GM23338 (cell line): ENCODE measurements at regions not wholly inside any gene's neighbourhood (a gene's known extent, or its start where the extent isn't known, plus 50 kb on each side); places are given as distances from the start of the nearest gene placed in this dataset.

Source experiments
- ATAC-seq: fragments of 200-7000 bp; cut with Tn5 transposase; 3 replicates; pipeline ENCODE4 v1.9.1; 2020
- DNase-seq: peaks from one replicate; pipeline ENCODE4 v3.0.0-alpha.2; 2015; ENCODE audit warnings: low spot score
- H2AFZ ChIP-seq: fragments of 200-600 bp; sonication (generic); 2 replicates; pipeline ENCODE4 v1.8.0; 2016; ENCODE audit warnings: antibody characterized with exemption, mild to moderate bottlenecking, moderate library complexity
- H3F3A ChIP-seq: fragments of 200-600 bp; sonication (generic); replicated peaks from 2 replicates; pipeline ENCODE4 v1.8.0; 2017; ENCODE audit warnings: antibody characterized with exemption, mixed run types, low read depth
- H3K27ac ChIP-seq: fragments of 200-600 bp; sonication (generic); 2 replicates; pipeline ENCODE4 v1.6.1; 2016; ENCODE audit warnings: low read depth
- H3K27me3 ChIP-seq: fragments of 200-600 bp; sonication (generic); 2 replicates; pipeline ENCODE4 v1.8.0; 2016; ENCODE audit warnings: mild to moderate bottlenecking, mixed run types, moderate library complexity; ENCODE audit not compliant: insufficient read depth
- H3K36me3 ChIP-seq: fragments of 200-600 bp; sonication (generic); 2 replicates; pipeline ENCODE4 v1.8.0; 2016; ENCODE audit warnings: mild to moderate bottlenecking; ENCODE audit not compliant: insufficient read depth
- H3K4me1 ChIP-seq: fragments of 200-600 bp; sonication (generic); 2 replicates; pipeline ENCODE4 v1.8.0; 2016; ENCODE audit warnings: mild to moderate bottlenecking, moderate library complexity; ENCODE audit not compliant: insufficient read depth
- H3K4me2 ChIP-seq: fragments of 200-600 bp; sonication (generic); 2 replicates; pipeline ENCODE4 v1.7.1; 2017; ENCODE audit warnings: mixed run types
- H3K4me3 ChIP-seq: fragments of 200-600 bp; sonication (generic); 2 replicates; pipeline ENCODE4 v1.6.1; 2016; ENCODE audit warnings: mixed run types
- H3K79me2 ChIP-seq: fragments of 200-600 bp; sonication (generic); replicated peaks from 2 replicates; pipeline ENCODE4 v1.8.0; 2017; ENCODE audit warnings: mild to moderate bottlenecking; ENCODE audit not compliant: insufficient read depth
- H3K9me2 ChIP-seq: fragments of 200-600 bp; sonication (generic); 2 replicates; pipeline ENCODE4 v1.8.0; 2017; ENCODE audit not compliant: insufficient read depth
- H4K20me1 ChIP-seq: fragments of 200-600 bp; sonication (generic); replicated peaks from 2 replicates; pipeline ENCODE4 v1.8.0; 2017; ENCODE audit warnings: mild to moderate bottlenecking; ENCODE audit not compliant: insufficient read depth
- H3K27ac Mint-ChIP-seq: 2 replicates; pipeline ENCODE4 v1.8.0; 2020; ENCODE audit warnings: inconsistent platforms, mild to moderate bottlenecking, moderate library complexity, mixed read lengths
- H3K27me3 Mint-ChIP-seq: 3 replicates; pipeline ENCODE4 v1.8.0; 2022; ENCODE audit warnings: low read depth, mild to moderate bottlenecking, moderate library complexity, mixed read lengths, inconsistent platforms; ENCODE audit not compliant: insufficient read depth, poor library complexity
- H3K36me3 Mint-ChIP-seq: 3 replicates; pipeline ENCODE4 v1.8.0; 2021; ENCODE audit warnings: low read depth, mild to moderate bottlenecking, inconsistent platforms, moderate library complexity, mixed read lengths
- H3K4me1 Mint-ChIP-seq: 3 replicates; pipeline ENCODE4 v1.8.0; 2020; ENCODE audit warnings: mild to moderate bottlenecking, inconsistent platforms, mixed read lengths
- H3K4me3 Mint-ChIP-seq: 3 replicates; pipeline ENCODE4 v1.8.0; 2021; ENCODE audit warnings: moderate library complexity, mild to moderate bottlenecking, inconsistent platforms, mixed read lengths
- H3K9me3 Mint-ChIP-seq: 3 replicates; pipeline ENCODE4 v1.8.0; 2020; ENCODE audit warnings: moderate library complexity, mild to moderate bottlenecking, inconsistent platforms, mixed read lengths
- EZH2 ChIP-seq: fragments of 200-600 bp; sonication (generic); IDR thresholded peaks from one replicate; pipeline ENCODE4 v1.8.0; 2017; ENCODE audit warnings: antibody characterized with exemption, mild to moderate bottlenecking, low read depth; ENCODE audit not compliant: unreplicated experiment
- JUNB ChIP-seq: IDR thresholded peaks from one replicate; pipeline ENCODE4 v1.6.1; 2016; ENCODE audit warnings: antibody characterized with exemption; ENCODE audit not compliant: unreplicated experiment
- POLR2AphosphoS5 ChIP-seq: IDR thresholded peaks from 2 replicates; pipeline ENCODE4 v1.6.1; 2016; ENCODE audit warnings: antibody characterized with exemption, low read depth
- STAT1 ChIP-seq: IDR thresholded peaks from one replicate; pipeline ENCODE4 v1.6.1; 2016; ENCODE audit warnings: antibody characterized with exemption; ENCODE audit not compliant: unreplicated experiment
- ZNF114 ChIP-seq: fragments of 250-450 bp; sonication (Bioruptor Pico); IDR thresholded peaks from 2 replicates; pipeline ENCODE4 v1.5.0; 2020; ENCODE audit warnings: mild to moderate bottlenecking, moderate library complexity
- ZNF462 ChIP-seq: fragments of 250-450 bp; sonication (Bioruptor Pico); IDR thresholded peaks from 2 replicates; pipeline ENCODE4 v1.5.0; 2020; ENCODE audit warnings: mild to moderate bottlenecking, moderate library complexity
- TF ChIP-seq, protein P1 (sequence below): IDR thresholded peaks from 2 replicates; pipeline ENCODE4 v1.6.1; 2016; ENCODE audit warnings: antibody characterized with exemption

DNA sequence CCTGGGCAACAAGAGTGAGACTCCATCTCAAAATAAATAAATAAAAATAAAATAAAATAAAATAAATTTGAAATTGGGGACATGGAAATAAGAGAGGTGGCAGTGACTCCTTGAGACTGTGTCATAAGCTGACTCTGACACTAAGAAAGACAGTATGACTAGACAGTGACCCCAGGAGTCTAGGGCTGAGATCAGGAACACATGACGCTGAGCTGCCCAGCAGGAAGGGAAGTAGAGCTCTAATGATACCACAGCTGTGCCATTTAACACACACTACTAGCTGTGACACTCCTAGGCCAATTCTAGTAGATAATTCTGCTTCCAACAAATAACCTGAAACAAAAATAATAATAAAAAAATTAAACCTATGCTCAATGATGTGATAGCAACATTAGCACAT lies 293.0 kb downstream of the SEC61B start (continued):
- TF ChIP-seq ZNF462 = no peak

- no peaks in the 10 kb centered on the region; the same call in 1 of the 2 replicates for H3K9me2 ChIP-seq
- no peaks in the 10 kb centered on the region for H3K27me3 ChIP-seq
- Mint-ChIP-seq H3K4me1 (no peaks in the 10 kb centered on the region), H3K9me3 (no peaks in the 10 kb centered on the region), H3K4me3 (no peak overlapping the region), H3K36me3 (no peaks in the 10 kb centered on the region), H3K27me3 (peaks cover 3% of the 10 kb centered on the region), H3K27ac (0 out of 2 replicates have a peak overlapping the region, but pooled peaks have one; percentile 4)
- DNase-seq (no peak), ATAC-seq (no peak)
- no peak overlapping the region for H3K4me3 ChIP-seq
- no peaks in the 10 kb centered on the region for H3K36me3 ChIP-seq
- H2AFZ ChIP-seq = peak overlapping the region; percentile 43; the same call in 1 of the 2 replicates
- no peaks in the 10 kb centered on the region for H3K4me1 ChIP-seq
- H3K27ac ChIP-seq = no peak overlapping the region
- H3K79me2 ChIP-seq = no peaks in the 10 kb centered on the region
- H3K4me2 ChIP-seq = no peak overlapping the region
- no peaks in the 10 kb centered on the region for H3F3A ChIP-seq
- no peaks in the 10 kb centered on the region for H4K20me1 ChIP-seq
- no peak for TF ChIP-seq POLR2AphosphoS5
- TF ChIP-seq EZH2 = no peak
- no peak for TF ChIP-seq ZNF462
- no peak for TF ChIP-seq JUNB
- TF ChIP-seq STAT1 = no peak
- TF ChIP-seq ZNF114 (CRISPR knock-in tag) = no peak
- TF ChIP-seq, protein P1, sequence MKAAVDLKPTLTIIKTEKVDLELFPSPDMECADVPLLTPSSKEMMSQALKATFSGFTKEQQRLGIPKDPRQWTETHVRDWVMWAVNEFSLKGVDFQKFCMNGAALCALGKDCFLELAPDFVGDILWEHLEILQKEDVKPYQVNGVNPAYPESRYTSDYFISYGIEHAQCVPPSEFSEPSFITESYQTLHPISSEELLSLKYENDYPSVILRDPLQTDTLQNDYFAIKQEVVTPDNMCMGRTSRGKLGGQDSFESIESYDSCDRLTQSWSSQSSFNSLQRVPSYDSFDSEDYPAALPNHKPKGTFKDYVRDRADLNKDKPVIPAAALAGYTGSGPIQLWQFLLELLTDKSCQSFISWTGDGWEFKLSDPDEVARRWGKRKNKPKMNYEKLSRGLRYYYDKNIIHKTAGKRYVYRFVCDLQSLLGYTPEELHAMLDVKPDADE = no peak
These were observed 294.0 kb downstream of the SEC61B start for GRCh38 chr9:99515895-99516656.
